HG03103 (cell line): ENCODE measurements at regions not wholly inside any gene's neighbourhood (a gene's known extent, or its start where the extent isn't known, plus 50 kb on each side); places are given as distances from the start of the nearest gene placed in this dataset.

Experiments used
- ATAC-seq: cut with Tn5 transposase; IDR thresholded peaks from one replicate; pipeline ENCODE4 v1.9.1; 2021; ENCODE audit warnings: low read depth; ENCODE audit not compliant: unreplicated experiment

DNA sequence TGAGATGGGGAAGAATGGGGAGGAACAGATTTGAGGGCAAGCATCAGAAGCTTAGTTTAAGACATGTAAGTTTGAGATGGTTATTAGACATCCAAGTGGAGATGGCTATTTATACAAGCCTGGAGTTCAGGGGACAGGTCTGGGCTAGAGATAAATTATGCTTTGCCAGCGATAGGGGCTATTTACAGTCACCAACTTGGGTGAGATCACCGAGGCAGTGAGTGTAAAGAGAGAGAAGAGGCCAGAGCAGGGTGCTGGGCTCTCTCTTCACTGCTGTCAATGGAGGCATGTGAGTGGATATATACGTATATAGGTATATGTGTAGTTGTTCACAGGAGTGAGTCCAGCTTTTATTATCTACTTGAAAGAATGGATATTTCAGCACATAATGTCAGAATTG, 81.0 kb downstream of the QPCT start:
- no peak for ATAC-seq

- no peak for ATAC-seq
Observed at GRCh38 chr2:37427241-37427640, 82.8 kb downstream of the QPCT start.

DNA sequence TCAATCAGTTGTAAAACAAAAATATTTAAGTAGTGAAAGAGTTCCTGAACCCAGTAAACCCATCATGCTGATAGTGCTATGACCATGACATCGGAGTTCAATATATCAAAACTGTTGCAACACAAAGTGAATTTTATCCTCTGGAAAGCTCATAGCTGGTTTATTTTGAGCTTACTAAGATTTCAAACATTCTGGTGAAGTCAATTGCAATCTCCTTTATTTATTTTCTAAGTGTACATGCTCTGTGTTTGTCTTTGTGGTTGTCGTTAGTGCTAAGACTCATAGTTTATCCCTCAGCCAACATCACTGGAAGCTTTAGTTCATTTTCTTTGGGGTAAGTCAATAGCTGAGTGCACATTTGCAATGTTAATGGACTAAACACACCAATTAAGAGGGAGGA, 91.9 kb downstream of the QPCT start:
- no peak for ATAC-seq

DNA sequence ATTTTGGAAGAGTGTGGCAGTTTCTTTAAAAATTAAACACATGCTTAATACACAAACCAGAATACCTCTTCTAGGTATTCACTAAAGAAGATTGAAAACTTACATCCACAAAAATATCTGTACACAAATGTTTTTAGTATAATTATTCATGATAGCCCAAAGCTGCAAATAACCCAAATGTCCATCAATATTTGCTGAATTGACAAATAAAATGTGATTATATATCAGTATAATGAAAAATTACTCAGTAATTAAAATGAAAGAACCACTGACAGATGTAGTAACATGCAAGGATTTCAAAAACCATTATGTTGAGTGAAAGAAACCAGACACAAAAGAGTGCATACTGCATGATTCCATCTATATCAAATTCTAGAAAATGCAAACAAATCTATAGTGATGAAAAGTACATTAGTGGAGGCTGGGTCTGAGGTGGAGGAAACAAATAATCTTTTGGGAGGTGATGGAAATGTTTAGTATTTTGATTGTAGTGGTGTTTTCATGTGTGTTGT, 94.8 kb downstream of the QPCT start:
- ATAC-seq: no peak

DNA sequence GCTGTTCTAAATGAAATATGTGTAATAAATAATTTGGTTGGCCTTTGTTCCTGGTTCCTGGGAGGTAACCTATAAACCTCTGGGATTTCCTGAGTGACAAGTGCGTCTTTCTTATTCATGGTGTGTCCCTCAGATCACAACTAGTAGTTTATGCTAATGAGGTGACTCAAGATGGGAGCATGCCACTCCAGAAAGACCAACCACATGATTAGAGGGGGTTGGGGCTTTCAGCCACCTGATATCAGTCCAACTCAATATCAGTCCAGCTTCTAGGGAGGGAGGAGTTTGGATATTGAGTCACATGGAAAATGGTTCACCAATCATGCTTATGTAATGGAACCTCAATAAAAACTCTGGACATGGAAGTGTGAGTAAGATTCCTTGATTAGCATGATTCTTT, 96.6 kb downstream of the QPCT start:
- ATAC-seq: no peak

GRCh38 chr2:37443082-37443481, 98.7 kb downstream of the QPCT start:
- no peak for ATAC-seq

GRCh38 chr2:37447446-37447845, 103.0 kb downstream of the QPCT start:
- no peak for ATAC-seq

DNA sequence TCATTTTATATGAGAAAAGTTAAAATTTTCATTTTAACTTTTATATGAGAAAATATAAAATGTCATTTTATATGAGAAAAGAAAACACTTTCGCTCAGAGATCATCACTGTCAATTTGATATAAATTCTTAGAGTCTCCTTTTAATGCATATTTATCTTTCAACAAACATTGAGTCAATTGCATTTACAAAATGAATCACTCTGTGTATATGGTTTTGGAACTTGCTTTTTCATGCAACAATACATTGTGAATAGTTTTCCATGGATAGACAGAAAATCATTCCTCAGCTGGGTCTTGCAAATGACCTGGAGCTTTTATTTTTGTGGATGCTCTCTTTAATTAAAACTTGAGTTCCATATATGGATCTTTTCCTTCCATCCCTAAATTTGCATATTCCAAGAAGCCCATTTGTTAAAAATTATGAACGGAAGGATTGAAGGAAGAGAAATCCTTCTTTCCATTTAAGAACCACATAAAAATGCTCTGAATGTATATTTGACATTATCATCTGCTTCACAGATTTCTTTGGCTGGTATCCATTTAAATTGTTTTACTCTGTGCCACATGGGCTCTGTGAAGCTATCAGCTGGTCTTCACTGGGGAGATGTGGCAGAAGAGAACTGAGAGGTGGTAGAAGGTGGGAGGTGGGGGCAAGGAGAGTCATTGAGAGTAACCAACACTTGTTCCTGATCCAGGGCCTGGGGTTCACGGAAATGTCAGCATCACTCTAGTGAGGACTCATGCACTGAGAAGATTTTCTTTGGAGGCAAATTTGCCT, 104.1 kb downstream of the QPCT start:
- no peak for ATAC-seq

DNA sequence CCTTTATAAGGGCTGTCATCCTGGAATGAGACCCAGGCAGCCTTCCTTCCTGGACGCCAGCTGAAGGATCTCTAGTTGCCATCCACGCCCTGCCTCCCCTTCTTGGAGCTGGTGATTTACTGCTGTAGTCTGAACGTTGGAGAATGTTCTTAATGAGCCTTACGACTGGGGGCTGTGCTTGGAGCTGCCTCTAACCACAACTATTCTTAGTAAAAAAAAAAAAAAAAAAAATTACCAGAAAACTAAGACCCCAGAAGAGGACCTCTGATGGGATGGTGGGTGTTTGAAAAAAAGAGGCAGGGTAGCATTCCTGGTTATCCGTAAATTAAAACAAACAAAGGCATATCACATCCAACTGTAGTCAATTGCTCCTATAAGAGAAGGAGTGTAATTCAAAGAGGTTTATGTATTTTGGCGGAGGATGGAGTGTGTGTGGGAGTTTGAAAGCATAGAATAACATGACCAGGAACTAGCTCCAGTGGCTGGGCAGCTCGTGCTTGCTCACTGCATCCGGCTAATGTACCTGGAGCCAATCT, 105.4 kb downstream of the QPCT start:
- ATAC-seq: no peak

DNA sequence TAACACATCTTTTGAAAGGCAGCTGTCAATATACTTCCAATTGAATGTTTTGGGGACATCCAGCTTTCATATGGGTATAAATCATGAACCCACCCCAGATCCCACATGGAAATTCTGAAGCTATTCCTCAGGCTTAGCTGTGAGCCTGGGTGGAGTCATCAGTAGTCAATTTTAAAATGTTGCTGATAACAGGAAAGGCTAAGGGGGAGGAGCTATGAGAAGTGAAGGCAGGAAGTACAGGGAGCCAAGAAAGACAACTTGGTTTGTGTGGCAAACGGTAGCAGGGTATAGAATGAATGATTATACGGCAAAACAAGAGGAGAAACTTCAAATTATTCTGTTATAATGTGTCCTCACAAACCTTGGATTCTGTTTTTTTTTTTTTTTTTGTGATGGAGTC, 108.6 kb downstream of the QPCT start:
- no peak for ATAC-seq

GRCh38 chr2:37454851-37455762, 110.7 kb downstream of the QPCT start:
- ATAC-seq: no peak

DNA sequence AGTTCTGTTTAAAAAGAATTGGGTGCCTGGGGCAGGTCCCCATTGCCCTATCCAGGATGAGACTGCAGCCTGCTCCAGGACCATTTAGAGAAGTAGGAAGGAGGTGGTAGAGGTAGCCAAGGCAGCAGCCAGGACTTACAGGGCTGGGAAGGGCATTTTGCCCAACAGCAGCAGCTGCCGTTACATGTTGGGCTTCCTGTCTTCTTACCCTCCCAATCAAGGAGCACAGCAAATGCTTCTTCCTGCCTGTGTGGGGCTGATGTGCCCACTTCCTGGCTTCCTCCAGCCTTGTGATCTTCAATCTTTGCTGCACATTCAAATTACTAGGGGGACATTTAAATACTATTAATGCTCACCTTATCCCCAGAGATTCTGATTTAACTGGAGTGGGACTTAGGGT, 112.0 kb downstream of the QPCT start:
- ATAC-seq: no peak

GRCh38 chr2:37457401-37457901, 113.0 kb downstream of the QPCT start:
- no peak for ATAC-seq

GRCh38 chr2:37458133-37458532, 113.7 kb downstream of the QPCT start:
- no peak for ATAC-seq

- no peak for ATAC-seq
Observed at GRCh38 chr2:37459095-37459981, 114.9 kb downstream of the QPCT start.

DNA sequence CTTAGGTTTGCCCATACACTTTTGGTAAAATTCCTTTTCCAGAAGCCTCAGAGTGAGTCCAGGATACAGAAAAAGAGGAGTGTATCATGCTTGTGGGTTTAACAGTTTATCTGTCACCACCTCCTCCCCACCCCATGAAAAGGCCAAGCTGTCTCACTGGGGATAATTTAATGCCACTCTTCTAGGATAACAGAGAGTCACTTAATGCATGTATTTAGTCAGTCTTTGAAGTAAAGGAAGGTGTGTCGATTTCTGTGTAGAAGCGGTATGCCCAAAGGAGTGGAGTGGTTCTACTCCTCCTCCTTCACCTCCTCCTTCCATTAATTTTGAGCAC, 116.4 kb downstream of the QPCT start:
- ATAC-seq: no peak

- ATAC-seq: no peak
Observed at GRCh38 chr2:37464067-37464466, 119.6 kb downstream of the QPCT start.

DNA sequence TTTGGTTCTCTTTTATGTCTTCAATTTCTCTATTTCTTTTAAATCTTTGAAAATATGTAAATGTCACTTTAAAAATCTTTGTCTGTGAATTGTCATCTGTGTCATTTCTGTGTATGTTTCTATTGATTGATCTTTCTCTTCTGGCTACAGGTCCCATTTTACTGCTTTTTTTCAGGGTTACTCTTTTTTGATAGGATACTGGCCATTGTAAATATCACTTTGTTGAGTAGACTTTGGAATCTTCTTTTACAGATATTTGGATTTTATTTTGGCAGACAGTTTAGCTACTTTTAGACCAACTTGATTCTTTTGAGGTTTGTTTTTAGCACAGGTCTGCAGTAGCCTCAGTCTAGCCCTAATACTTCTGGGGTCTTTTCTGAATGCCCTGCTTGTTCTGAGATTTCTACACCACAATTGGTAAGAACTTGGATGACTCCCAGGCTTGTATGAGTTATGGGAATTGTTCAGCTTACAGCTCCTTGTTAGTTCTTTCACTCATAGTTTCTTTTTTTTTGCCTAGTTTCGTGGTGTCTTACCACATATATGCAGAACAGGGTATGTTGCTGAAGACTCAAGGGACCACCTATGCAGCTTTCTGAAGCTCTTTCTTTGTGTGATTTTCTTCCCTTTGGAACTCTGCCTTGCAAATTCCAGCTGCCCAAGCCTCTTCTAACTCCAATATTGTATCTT, 122.2 kb downstream of the QPCT start:
- no peak for ATAC-seq

GRCh38 chr2:37468170-37468569, 123.7 kb downstream of the QPCT start:
- ATAC-seq: no peak

DNA sequence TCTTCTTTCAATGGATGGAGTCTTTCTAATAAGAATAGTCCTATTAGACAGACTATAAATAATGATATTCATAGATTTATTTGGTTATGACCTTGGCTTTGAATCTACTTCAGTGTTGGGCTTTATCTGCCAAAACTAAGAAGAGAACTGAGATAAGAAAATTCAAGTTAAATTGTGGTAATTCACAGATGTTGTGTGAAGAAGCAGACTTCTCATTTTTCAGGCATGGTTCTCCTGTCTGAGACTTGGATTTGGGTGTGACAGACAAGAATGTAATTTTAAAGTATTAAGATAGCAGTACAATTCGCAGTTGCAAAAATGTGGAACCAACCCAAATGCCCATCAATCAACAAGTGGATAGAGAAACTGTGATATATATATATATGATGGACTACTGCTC, 124.7 kb downstream of the QPCT start:
- ATAC-seq: no peak
